GM18502 (cell line): ENCODE measurements at regions not wholly inside any gene's neighbourhood (a gene's known extent, or its start where the extent isn't known, plus 50 kb on each side); places are given as distances from the start of the nearest gene placed in this dataset.

Experiments used
- ATAC-seq: cut with Tn5 transposase; IDR thresholded peaks from one replicate; pipeline ENCODE4 v1.9.1; 2021; ENCODE audit warnings: mild to moderate bottlenecking; ENCODE audit not compliant: unreplicated experiment, poor library complexity

DNA sequence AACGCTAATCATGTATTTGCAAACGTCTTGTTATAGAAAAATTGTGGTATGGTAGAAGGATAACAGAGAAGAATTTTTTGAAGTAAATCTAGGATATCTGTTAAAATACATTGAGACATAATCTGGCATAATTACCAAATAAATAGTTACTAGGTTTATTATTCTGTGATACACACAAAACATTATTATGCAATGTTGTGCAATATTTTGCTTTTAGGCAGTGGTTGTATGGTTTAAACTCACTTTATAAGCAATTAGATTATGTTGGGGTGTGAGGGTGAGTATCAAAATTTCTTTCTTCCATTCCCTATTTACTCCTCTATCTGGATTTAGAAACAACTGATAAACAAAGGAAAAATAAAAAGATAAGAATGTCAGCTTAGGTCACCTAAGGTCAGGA is 385.6 kb downstream of the SLITRK6 start:
- ATAC-seq = no peak

DNA sequence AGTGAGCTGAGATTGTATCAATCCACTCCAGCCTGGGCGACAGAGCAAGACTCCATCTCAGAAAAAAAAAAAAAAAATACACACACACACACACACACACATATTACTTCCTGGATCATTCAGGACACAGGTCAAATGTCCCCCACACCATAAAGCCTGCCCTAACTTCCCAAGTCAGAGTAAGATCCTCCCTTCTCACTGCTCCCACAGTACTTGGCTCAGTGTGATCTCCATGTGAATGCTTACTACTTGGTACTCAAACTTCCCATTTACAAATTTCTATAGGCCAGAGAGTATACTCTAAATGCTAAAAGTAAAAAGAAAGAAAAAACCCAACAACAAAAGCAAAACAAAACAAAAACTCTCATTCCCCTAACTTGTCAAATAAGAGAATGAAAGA is 386.8 kb downstream of the SLITRK6 start:
- no peak for ATAC-seq

DNA sequence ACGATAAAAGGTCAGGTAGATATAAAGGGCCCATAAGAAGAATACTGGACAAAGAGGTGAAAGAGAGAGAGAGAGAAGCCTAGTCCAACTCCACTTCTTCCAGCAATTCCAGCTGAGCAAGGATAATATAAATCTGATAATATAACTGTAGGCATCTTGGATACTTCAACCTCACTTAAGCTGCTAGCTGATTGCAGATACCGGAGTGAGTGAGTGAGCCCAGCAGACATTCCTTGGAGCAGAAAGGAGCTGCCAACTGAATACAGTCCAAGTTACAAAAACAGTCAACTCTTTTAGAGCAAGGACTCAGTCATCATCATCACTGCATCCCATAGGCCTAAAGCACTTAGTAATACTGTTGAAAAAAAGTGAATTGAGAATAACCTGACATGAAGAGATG is 387.6 kb downstream of the SLITRK6 start:
- no peak for ATAC-seq

- no peak for ATAC-seq
Measured at GRCh38 chr13:85408415-85408814, 390.8 kb downstream of the SLITRK6 start.

DNA sequence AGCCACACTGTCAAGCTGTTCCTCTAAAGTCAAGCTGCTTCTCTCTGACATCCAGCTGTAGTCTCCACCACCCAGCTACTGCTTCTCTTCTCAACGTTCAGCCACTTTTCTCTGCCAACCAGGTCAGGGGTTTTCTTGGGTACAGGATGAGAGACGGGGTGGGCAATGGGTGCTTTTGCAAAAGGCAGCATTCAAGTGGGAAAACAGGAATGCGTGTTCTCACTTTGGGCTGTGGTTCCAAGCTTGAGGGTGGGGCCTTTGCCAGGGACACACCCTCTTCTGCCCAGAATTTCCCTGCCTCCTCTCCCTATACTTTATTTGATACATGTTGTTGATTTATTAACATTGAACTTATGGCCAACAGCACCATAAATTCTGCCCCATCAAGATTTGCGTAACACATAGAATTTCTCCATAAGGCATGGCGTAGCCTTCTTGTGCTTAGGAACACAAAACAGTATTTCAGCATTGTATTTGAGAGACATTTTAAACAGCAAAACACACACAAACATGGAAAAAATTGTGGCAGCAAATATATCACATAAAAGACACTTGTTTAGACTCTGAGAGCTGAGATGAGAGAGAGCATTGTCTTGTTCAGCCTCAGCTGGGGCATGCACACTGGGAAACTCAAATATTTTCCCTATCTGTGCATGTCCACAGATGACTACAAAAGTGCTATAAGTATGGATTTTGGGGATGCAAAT is 392.8 kb downstream of the SLITRK6 start:
- no peak for ATAC-seq

DNA sequence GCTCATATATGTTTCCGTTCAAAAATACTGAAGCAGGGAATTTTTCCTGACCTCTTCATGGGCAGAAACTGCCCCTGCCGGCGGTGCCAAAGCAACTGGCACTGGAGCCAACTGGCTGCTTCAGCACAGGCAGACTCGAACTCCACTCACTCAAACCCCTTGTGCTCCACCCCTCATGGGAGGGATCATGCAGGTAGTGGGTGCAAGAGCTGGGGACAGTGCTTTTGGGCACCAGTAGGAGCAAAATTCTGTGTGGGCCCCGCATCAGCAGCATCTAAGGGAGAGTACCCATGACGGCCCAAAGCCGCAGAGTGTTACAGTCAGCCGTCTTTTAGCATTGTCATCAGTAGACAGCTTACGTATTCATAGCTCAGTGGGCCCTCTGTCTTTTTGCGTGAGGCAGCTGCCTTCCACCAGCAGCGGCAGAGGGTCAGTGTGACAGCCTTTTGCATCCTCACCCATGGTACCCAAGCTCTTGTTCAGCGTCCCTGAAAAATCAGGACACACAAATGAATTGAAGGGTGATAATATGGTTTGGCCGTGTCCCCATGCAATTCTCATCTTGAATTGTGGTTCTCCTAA is 393.8 kb downstream of the SLITRK6 start:
- no peak for ATAC-seq

- no peak for ATAC-seq
Measured at GRCh38 chr13:85386424-85386823, 412.8 kb downstream of the SLITRK6 start.

DNA sequence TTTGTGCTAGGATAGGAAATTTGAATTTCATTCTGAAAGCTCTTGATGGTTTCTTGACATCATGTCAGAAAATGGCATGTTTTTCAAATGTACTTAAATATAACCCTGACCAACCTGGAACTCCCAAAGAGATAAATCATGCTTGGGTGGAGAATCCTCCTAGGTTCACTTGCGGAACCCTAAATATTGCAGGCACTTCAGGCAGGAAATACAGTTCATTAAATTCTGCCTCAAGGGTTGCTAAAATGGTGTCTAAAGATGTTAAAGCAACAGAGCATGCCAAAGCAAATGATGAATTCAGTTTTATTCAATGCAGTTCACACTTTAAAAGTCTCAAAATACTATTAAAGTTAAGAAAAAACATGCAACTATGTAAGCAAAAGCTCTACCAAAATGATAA is 415.9 kb downstream of the SLITRK6 start:
- no peak for ATAC-seq

DNA sequence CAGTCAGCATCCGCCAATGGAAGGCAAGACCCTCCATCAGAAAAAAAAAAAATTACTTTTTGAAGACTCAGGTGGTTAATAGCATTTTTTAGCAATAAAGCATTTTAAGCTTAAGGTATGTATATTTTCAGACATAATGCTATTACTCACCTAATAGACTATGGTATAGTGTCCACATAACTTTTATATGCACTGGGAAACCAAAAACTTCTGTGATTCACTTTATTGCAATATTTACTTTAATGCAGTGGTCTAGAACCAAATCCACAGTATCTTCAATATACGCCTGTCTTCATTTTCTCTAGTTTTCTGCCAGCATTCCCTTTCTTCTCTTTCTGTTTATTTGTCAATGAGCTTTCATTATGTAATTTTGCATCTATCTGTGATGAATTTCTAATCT is 418.1 kb downstream of the SLITRK6 start:
- ATAC-seq = no peak

GRCh38 chr13:85379991-85380390 is 419.2 kb downstream of the SLITRK6 start:
- ATAC-seq = no peak

DNA sequence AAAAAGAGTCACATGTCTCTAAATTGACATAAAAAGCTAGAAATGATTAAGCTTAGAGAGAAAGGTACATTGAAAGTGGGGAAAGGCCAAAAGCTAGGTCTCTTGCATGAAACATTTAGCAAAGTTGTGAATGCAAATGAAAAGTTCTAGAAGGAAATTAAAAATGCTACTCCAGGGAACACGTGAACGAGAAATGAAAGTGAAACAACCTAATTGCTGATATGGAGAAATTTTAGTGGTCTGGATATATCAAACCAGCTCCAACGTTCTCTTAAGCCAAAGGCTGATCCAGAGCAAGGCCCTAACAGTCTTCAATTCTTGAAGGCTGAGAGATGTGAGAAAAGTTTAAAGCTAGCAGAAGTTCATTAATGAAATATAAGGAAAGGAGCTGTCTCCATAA is 419.8 kb downstream of the SLITRK6 start:
- ATAC-seq = no peak

- no peak for ATAC-seq
Measured at GRCh38 chr13:85377783-85378182, 421.4 kb downstream of the SLITRK6 start.

DNA sequence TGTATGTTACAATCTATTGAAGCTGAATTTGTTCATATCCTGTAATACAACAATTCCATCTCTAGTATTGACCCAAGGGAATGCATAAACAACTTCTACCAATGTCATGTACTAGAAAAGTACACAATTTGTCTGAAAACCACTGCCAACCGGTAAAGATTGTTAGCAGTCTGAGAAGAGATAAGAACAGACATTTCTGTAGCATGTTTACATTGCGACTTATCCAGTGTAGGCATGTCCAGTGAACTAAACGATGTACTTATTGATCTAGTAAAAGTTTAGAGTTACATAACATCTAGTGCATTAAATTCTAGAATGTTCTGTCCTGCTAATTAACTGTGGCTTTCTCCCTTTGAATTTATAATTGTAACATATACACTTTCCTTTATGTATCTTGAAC is 425.9 kb downstream of the SLITRK6 start:
- ATAC-seq = no peak

GRCh38 chr13:85371254-85371653 is 428.0 kb downstream of the SLITRK6 start:
- ATAC-seq = no peak

GRCh38 chr13:85368686-85369085 is 430.5 kb downstream of the SLITRK6 start:
- no peak for ATAC-seq

GRCh38 chr13:85367887-85368286 is 431.3 kb downstream of the SLITRK6 start:
- no peak for ATAC-seq

DNA sequence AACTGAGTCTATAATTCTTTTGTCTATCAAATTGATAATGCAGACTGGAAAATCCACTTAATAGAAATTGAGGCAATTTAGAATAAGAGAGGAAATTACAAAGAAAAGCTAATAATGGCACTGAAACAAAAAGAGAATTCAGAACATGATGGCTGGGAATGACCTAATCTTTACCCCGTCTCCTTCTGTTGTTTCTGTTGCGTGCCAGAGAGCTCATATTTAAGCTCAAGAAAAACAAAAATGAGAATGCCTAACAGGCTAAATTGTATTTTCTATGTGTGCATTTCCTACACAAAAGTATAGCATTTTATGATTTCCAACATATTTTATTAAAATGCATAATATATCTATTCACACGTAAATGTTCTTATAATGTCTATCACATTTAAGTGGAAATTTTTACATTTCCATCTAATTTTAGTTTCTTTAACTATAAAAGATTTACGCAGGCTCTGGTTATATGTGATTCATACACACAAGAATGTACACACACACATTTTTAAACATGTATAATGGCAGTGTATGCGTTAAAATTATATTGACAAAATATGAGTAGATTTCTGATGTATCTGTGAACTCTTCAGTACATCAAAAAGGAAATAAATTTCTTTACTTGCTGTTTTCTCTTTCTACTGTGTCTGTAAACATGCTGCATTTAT is 432.3 kb downstream of the SLITRK6 start:
- no peak for ATAC-seq

- no peak for ATAC-seq
Measured at GRCh38 chr13:85363504-85363903, 435.7 kb downstream of the SLITRK6 start.

DNA sequence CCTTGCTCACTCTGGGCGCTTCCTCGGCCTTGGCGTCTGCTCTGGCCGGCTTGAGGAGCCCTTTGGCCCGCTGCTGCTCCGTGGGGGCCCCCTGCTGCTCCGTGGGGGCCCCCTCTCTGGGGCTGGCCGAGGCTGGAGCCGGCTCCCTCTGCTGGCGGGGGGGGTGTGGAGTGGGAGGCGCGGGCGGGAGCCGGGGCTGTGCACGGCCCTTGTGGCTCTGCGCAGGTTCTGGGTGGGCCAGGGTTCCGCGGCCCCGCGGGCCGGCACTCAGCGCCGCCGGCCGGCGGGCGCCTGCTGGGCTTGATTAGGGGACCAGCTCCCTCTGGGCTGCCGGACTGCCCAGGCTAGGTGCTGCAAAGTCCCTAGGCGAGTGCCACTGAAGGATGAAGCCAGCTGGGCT is 436.2 kb downstream of the SLITRK6 start:
- ATAC-seq = no peak

- no peak for ATAC-seq
Measured at GRCh38 chr13:85347251-85347650, 452.0 kb downstream of the SLITRK6 start.

DNA sequence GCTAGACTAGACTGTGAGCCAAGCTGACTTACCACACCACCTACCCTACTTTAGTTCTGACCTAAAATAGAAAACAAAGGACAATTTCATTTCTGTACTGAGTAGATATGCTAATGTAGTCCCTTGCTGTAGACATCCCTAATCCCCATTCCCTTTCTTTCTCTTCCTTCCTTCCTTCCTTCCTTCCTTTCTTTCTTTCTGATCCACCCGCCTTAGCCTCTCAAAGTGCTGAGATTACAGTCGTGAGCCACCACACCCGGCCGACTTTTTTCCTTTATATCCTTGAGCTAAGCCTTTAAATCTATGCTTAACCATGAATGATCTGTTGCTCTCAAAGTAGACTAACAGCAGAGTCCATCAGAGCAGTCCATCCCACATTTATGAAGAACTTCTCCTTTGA is 465.0 kb downstream of the SLITRK6 start:
- no peak for ATAC-seq

GRCh38 chr13:85333506-85334020 is 465.7 kb downstream of the SLITRK6 start:
- ATAC-seq = no peak
